Left ventricle myocardium superior (tissue), 1 donor: ENCODE measurements at regions not wholly inside any gene's neighbourhood (a gene's known extent, or its start where the extent isn't known, plus 50 kb on each side); places are given as distances from the start of the nearest gene placed in this dataset.
"Not testable (repeated sequence)": the region's sequence is repeated elsewhere in the genome, so short reads cannot be mapped to it uniquely, and the experiment has no call there.

ENCODE experiments used
- ATAC-seq: fragments of 200-7000 bp; cut with Tn5 transposase; one replicate; pipeline ENCODE4 v1.9.1; 2020; ENCODE audit warnings: mild to moderate bottlenecking, moderate library complexity
- DNase-seq: peaks from one replicate; pipeline ENCODE4 v3.0.0-alpha.2; 2020
- intact Hi-C: fragments of 100-400 bp; cut with micrococcal nuclease; formaldehyde crosslinking; loops from one replicate; pipeline ENCODE4 v1.11.0; 2022
- donor health status: DM: no; HTN: yes; CAD: no; lungs with severe emphysema.

- ATAC-seq (no peak), DNase-seq (no peak)
- intact Hi-C loops: no loop called here
These were observed 205.6 kb downstream of the TUSC1 start for GRCh38 chr9:25472681-25473080.

- DNase-seq: no peak
- intact Hi-C loops: no loop called here
- no peak for ATAC-seq
These were observed 206.1 kb downstream of the TUSC1 start for GRCh38 chr9:25472085-25472607.

GRCh38 chr9:25461416-25461815, 216.8 kb downstream of the TUSC1 start:
- no peak for ATAC-seq
- DNase-seq: no peak
- intact Hi-C loops: no loop called here

- DNase-seq (no peak), ATAC-seq (no peak)
- intact Hi-C loops: no loop called here
These were observed 224.4 kb downstream of the TUSC1 start for GRCh38 chr9:25453875-25454274.

- DNase-seq: no peak
- no peak for ATAC-seq
- intact Hi-C loops: no loop called here
These were observed 228.7 kb downstream of the TUSC1 start for GRCh38 chr9:25449503-25449902.

- intact Hi-C loops, DNase-seq, ATAC-seq: not testable (repeated sequence)
These were observed 232.5 kb downstream of the TUSC1 start for GRCh38 chr9:25445721-25446120.

- ATAC-seq: no peak
- intact Hi-C loops: no loop called here
- no peak for DNase-seq
These were observed 235.7 kb downstream of the TUSC1 start for GRCh38 chr9:25442526-25442925.

- DNase-seq (no peak), ATAC-seq (no peak)
- intact Hi-C loops: no loop called here
These were observed 250.3 kb downstream of the TUSC1 start for GRCh38 chr9:25427898-25428297.

GRCh38 chr9:25427290-25427689, 251.0 kb downstream of the TUSC1 start:
- no peak for ATAC-seq
- intact Hi-C loops: no loop called here
- DNase-seq: no peak

GRCh38 chr9:25421560-25421959, 256.7 kb downstream of the TUSC1 start:
- intact Hi-C loops: no loop called here
- DNase-seq: no peak
- ATAC-seq: no peak

GRCh38 chr9:25418974-25419373, 259.3 kb downstream of the TUSC1 start:
- intact Hi-C loops: no loop called here
- no peak for ATAC-seq
- no peak for DNase-seq

GRCh38 chr9:25415718-25416117, 262.5 kb downstream of the TUSC1 start:
- intact Hi-C loops: no loop called here
- no peak for DNase-seq
- ATAC-seq: no peak

GRCh38 chr9:25412646-25413045, 265.6 kb downstream of the TUSC1 start:
- intact Hi-C loops: no loop called here
- DNase-seq: no peak

GRCh38 chr9:25397746-25398145, 280.5 kb downstream of the TUSC1 start:
- ATAC-seq (no peak), DNase-seq (no peak)
- intact Hi-C loops: no loop called here

More at GRCh38 chr9:25412646-25413045, 265.6 kb downstream of the TUSC1 start:
- ATAC-seq: no peak

GRCh38 chr9:25396828-25397227, 281.4 kb downstream of the TUSC1 start:
- ATAC-seq: no peak
- intact Hi-C loops: no loop called here
- no peak for DNase-seq

GRCh38 chr9:25381141-25381540, 297.1 kb downstream of the TUSC1 start:
- DNase-seq: no peak
- ATAC-seq: no peak
- intact Hi-C loops: no loop called here

GRCh38 chr9:25377039-25377438, 301.2 kb downstream of the TUSC1 start:
- DNase-seq (no peak), ATAC-seq (no peak)
- intact Hi-C loops: no loop called here

GRCh38 chr9:25374281-25374680, 304.0 kb downstream of the TUSC1 start:
- no peak for ATAC-seq
- intact Hi-C loops: no loop called here

GRCh38 chr9:25366906-25367305, 311.3 kb downstream of the TUSC1 start:
- ATAC-seq: no peak
- DNase-seq: no peak
- intact Hi-C loops: no loop called here

More at GRCh38 chr9:25374281-25374680, 304.0 kb downstream of the TUSC1 start:
- no peak for DNase-seq

GRCh38 chr9:25353783-25354182, 324.5 kb downstream of the TUSC1 start:
- ATAC-seq: no peak
- intact Hi-C loops: no loop called here
- DNase-seq: no peak

- DNase-seq: no peak
- ATAC-seq: no peak
- intact Hi-C loops: no loop called here
These were observed 328.2 kb downstream of the TUSC1 start for GRCh38 chr9:25350011-25350410.

GRCh38 chr9:25322142-25322541, 356.1 kb downstream of the TUSC1 start:
- intact Hi-C loops: no loop called here
- no peak for DNase-seq

More at GRCh38 chr9:25322142-25322541, 356.1 kb downstream of the TUSC1 start:
- ATAC-seq: no peak
